Hematopoietic multipotent progenitor cell treated with erythropoietin and hydrocortisone succinate and interleukin-3 and kit ligand, for 15 days (in vitro differentiated cells): ENCODE measurements at regions not wholly inside any gene's neighbourhood (a gene's known extent, or its start where the extent isn't known, plus 50 kb on each side); places are given as distances from the start of the nearest gene placed in this dataset.
"Not testable (repeated sequence)": the region's sequence is repeated elsewhere in the genome, so short reads cannot be mapped to it uniquely, and the experiment has no call there.

Experiments
- DNase-seq: peaks from one replicate; pipeline ENCODE4 v3.0.0-alpha.2; 2015; ENCODE audit warnings: low spot score

DNA sequence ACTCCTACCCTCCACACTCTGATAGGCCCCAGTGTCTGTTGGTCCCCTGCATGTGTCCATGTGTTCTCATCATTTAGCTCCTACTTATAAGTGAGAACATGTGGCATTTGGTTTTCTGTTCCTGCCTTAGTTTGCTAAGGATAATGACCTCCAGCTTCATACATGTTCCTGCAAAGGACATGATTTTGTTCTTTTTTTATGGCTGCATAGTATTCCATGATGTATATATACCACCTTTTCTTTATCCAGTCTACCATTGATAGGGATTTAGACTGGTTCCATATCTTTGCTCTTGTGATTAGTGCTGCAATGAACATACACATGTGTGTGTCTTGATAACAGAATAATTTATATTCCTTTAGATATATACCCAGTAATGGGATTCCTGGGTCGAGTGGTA is 67.9 kb downstream of the MSX2 start:
- not testable (repeated sequence) for DNase-seq

DNA sequence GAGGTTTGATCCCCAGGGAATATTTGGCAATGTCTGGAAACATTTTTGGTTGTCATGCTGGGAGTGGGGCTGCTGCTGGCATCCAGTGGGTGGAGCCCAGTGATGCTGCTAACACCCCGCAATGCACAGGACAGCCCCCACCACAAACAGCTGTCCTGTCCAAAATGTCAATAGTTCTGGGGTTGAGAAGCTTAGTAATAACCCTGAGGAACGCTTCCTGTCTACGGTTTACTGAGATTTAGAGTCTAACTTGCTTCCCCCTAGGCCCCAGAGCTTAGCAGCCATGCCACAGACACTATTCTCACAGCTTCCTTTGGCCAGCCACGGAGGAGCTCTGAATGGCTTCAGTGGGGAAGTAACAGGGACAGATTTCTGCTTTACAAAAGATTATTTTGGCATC is 66.5 kb downstream of the MSX2 start:
- DNase-seq, result no peak

DNA sequence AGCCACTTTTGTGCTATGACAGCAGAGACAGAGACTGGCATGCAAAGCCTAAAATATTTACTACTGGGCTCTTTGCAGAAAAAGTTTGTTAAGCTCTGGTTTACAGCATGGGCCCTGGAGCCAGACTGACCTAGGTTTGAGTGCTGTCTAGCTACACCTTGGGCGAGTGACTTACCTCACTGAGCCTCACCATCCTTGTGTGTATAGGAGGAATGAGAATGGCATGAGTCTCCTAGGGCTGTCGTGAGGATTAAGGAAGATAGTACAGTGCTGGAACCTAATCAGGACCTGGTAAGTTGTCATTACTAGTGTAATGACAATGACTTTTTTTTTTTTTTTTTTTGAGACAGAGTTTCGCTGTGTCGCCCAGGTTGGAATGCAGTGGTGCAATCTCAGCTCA is 65.2 kb downstream of the MSX2 start:
- DNase-seq, result no peak

DNA sequence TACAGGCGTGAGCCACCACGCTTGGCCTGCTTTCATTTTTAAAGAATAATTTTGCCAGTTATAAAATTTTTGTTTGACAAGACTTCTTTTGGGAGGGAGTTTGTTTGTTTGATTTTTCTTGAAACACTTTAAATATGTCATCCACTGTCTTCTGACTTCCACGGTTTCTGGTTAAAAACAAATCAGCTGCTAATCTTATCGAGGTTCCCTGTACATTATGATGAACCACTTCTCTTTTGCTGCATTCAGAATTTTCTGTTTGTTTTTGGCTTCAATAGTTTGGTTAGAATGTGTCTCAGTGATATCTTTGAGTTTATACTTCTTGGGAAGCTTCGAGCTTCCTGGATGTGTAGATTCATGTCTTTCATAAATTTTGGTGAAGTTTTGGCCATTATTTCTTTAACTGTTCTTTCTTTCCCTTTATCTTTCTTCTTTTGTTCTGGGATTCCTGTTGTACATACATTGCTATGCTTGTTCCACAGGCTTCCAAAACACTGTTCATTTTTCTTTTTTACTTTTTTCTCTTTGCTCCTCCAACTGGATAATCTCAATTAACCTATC is 60.8 kb downstream of the MSX2 start:
- no peak for DNase-seq
